Activated CD8-positive, alpha-beta memory T cell treated with anti-CD3 and anti-CD28 coated beads, Interleukin-2, amount 50 U/mL, for 4 hours (primary cell): ENCODE measurements at regions not wholly inside any gene's neighbourhood (a gene's known extent, or its start where the extent isn't known, plus 50 kb on each side); places are given as distances from the start of the nearest gene placed in this dataset.

Experiments used
- DNase-seq: peaks from one replicate; pipeline ENCODE4 v3.0.0-alpha.2; 2020

GRCh38 chr2:129730979-129731378, 248.5 kb upstream of the RAB6C start:
- DNase-seq, result no peak

GRCh38 chr2:129731907-129732629, 247.4 kb upstream of the RAB6C start:
- DNase-seq, result no peak

GRCh38 chr2:129732630-129733026, 246.8 kb upstream of the RAB6C start:
- DNase-seq, result no peak

- DNase-seq, result no peak
Measured at GRCh38 chr2:129733041-129733440, 246.4 kb upstream of the RAB6C start.

GRCh38 chr2:129733579-129733978, 245.9 kb upstream of the RAB6C start:
- no peak for DNase-seq

- DNase-seq, result no peak
Measured at GRCh38 chr2:129734343-129735034, 245.0 kb upstream of the RAB6C start.

GRCh38 chr2:129735576-129735975, 243.9 kb upstream of the RAB6C start:
- DNase-seq, result no peak

- no peak for DNase-seq
Measured at GRCh38 chr2:129737660-129738527, 241.6 kb upstream of the RAB6C start.

- no peak for DNase-seq
Measured at GRCh38 chr2:129738799-129739198, 240.7 kb upstream of the RAB6C start.

- DNase-seq, result no peak
Measured at GRCh38 chr2:129740504-129740903, 239.0 kb upstream of the RAB6C start.

GRCh38 chr2:129741165-129741564, 238.3 kb upstream of the RAB6C start:
- DNase-seq, result no peak

- DNase-seq, result no peak
Measured at GRCh38 chr2:129741623-129742022, 237.8 kb upstream of the RAB6C start.

- DNase-seq, result no peak
Measured at GRCh38 chr2:129742415-129743180, 236.9 kb upstream of the RAB6C start.

- no peak for DNase-seq
Measured at GRCh38 chr2:129744141-129744540, 235.3 kb upstream of the RAB6C start.

GRCh38 chr2:129744649-129745048, 234.8 kb upstream of the RAB6C start:
- DNase-seq, result no peak

GRCh38 chr2:129747500-129748125, 231.9 kb upstream of the RAB6C start:
- no peak for DNase-seq

- DNase-seq, result no peak
Measured at GRCh38 chr2:129748250-129748649, 231.2 kb upstream of the RAB6C start.

- no peak for DNase-seq
Measured at GRCh38 chr2:129748653-129749052, 230.8 kb upstream of the RAB6C start.

GRCh38 chr2:129751409-129751808, 228.1 kb upstream of the RAB6C start:
- DNase-seq, result no peak

- no peak for DNase-seq
Measured at GRCh38 chr2:129752176-129752575, 227.3 kb upstream of the RAB6C start.

- no peak for DNase-seq
Measured at GRCh38 chr2:129752686-129753085, 226.8 kb upstream of the RAB6C start.

GRCh38 chr2:129753261-129753660, 226.2 kb upstream of the RAB6C start:
- DNase-seq, result no peak
